DMS153 (cell line): ENCODE measurements at regions not wholly inside any gene's neighbourhood (a gene's known extent, or its start where the extent isn't known, plus 50 kb on each side); places are given as distances from the start of the nearest gene placed in this dataset.

Source experiments
- DNase-seq: peaks from one replicate; lab custom pipeline; 2025; lab: John Stamatoyannopoulos, UW

GRCh38 chr6:167643223-167643622 lies 183.5 kb upstream of the AFDN start:
- no peak for DNase-seq

- no peak for DNase-seq
Observed at GRCh38 chr6:167643716-167644115, 183.0 kb upstream of the AFDN start.

- DNase-seq = no peak
Observed at GRCh38 chr6:167644412-167645132, 182.1 kb upstream of the AFDN start.

GRCh38 chr6:167645368-167645767 lies 181.3 kb upstream of the AFDN start:
- DNase-seq = no peak

GRCh38 chr6:167647306-167647705 lies 179.4 kb upstream of the AFDN start:
- DNase-seq = no peak

GRCh38 chr6:167647737-167648470 lies 178.8 kb upstream of the AFDN start:
- no peak for DNase-seq

- no peak for DNase-seq
Observed at GRCh38 chr6:167648501-167649278, 178.0 kb upstream of the AFDN start.

GRCh38 chr6:167649476-167649875 lies 177.2 kb upstream of the AFDN start:
- DNase-seq = no peak

- DNase-seq = no peak
Observed at GRCh38 chr6:167650730-167651317, 175.9 kb upstream of the AFDN start.

GRCh38 chr6:167651318-167652041 lies 175.2 kb upstream of the AFDN start:
- DNase-seq = no peak

- DNase-seq = no peak
Observed at GRCh38 chr6:167652042-167652700, 174.5 kb upstream of the AFDN start.

GRCh38 chr6:167652701-167653095 lies 174.0 kb upstream of the AFDN start:
- no peak for DNase-seq

GRCh38 chr6:167653561-167653960 lies 173.2 kb upstream of the AFDN start:
- no peak for DNase-seq

- no peak for DNase-seq
Observed at GRCh38 chr6:167654389-167654788, 172.3 kb upstream of the AFDN start.

GRCh38 chr6:167655174-167655821 lies 171.4 kb upstream of the AFDN start:
- DNase-seq = no peak

GRCh38 chr6:167658106-167658505 lies 168.6 kb upstream of the AFDN start:
- no peak for DNase-seq

GRCh38 chr6:167659046-167659445 lies 167.7 kb upstream of the AFDN start:
- DNase-seq = no peak

GRCh38 chr6:167660424-167660823 lies 166.3 kb upstream of the AFDN start:
- DNase-seq = no peak

- no peak for DNase-seq
Observed at GRCh38 chr6:167660944-167661551, 165.7 kb upstream of the AFDN start.

- DNase-seq = no peak
Observed at GRCh38 chr6:167661552-167662044, 165.1 kb upstream of the AFDN start.
